Activated CD4-positive, alpha-beta T cell treated with anti-CD3 and anti-CD28 coated beads, Interleukin-2, amount 50 U/mL, for 16 hours (primary cell): ENCODE measurements at regions not wholly inside any gene's neighbourhood (a gene's known extent, or its start where the extent isn't known, plus 50 kb on each side); places are given as distances from the start of the nearest gene placed in this dataset.
"Not testable (repeated sequence)": the region's sequence is repeated elsewhere in the genome, so short reads cannot be mapped to it uniquely, and the experiment has no call there.

Experiments
- DNase-seq: peaks from one replicate; pipeline ENCODE4 v3.0.0-alpha.2; 2020

DNA sequence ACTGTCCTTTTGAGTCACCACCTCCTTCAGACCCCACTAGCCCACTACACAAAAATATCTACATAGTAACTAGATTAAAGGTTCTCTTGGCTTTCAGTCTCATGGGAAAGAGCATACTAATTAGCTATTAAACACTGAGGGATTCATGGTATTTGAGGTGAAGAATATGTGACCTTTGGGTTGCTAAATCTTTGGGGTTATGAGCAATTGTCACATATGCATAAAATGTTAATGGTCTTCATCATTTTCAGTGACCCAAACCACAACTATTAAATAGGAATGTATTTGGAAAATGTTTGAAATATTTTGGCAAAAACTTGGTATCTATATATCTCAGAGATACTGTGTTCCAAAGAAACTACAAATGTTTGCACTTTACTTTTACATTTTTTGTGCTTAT is 365.1 kb downstream of the MAGEB5 start:
- no peak for DNase-seq

DNA sequence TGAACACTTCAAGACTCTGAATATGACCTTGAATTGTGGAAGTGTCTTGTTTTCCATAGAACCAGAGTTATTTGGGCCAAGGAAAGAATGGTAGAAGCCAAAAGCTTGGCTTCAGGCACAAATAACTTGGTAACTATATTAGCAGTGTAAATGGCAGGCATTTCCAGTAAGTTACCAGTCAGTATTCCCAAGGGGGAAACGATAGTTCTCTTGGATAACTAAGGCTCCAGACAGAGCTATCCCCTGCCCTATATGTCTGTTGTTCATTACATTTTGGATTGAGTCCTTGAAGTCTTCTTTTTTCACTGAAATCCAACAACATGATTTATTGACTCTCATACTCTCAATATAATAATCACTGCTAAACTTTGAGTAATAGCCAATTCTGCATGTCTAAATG is 364.1 kb downstream of the MAGEB5 start:
- no peak for DNase-seq

DNA sequence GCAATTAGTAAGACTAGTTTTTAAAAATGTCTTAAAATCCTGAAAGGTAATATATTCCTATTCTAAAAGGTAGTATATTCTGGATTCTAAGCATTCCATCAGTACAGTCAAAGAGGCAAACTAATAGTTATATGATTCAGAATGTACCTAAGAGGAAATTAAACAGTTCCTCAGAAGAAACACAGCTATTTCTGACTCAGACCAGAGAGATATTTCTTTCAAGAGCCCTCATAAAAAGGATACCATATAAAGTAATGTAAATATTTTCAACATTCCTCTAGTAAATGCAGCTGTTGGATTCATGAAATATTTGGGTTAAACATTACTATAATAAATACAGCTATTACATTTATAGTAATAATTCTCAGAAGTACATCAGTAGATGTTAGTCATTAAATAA is 358.3 kb downstream of the MAGEB5 start:
- DNase-seq: no peak

DNA sequence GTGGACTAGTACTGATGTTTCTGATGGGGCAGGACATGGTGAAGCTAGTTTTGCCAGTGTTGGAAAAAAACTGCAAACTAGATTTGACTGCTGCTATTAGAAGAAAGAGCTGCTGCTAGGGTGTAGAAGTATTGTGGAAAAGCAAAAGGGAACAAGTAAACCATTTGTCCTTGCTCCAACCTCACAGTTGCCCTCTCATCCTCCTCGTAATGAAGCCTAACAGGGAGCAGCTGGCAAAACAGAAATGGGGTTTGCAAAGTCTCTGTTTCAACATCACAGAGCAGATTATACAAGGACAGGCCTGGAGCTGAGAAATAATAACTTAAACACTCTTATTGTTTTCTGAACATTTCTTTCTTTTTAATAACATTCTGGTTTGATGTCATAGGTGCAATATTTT is 346.2 kb downstream of the MAGEB5 start:
- no peak for DNase-seq

DNA sequence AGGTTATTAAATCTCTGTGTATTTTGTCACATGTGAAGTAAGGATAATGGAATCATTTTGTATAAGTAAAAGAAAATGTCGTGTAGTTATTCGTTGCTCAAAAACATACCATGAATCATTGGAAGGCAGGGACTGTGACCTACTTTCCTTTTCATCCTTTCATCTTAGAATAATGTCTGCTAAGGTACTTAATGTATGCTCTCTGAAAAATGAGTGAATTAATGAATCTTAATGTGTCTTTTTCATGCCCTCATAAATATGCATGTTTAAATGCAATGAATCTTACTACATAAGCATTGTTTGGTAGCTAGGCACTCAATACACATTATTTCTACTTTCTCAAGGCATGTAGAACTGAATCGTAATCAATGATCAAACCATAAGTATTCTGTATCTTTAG is 343.9 kb downstream of the MAGEB5 start:
- no peak for DNase-seq

DNA sequence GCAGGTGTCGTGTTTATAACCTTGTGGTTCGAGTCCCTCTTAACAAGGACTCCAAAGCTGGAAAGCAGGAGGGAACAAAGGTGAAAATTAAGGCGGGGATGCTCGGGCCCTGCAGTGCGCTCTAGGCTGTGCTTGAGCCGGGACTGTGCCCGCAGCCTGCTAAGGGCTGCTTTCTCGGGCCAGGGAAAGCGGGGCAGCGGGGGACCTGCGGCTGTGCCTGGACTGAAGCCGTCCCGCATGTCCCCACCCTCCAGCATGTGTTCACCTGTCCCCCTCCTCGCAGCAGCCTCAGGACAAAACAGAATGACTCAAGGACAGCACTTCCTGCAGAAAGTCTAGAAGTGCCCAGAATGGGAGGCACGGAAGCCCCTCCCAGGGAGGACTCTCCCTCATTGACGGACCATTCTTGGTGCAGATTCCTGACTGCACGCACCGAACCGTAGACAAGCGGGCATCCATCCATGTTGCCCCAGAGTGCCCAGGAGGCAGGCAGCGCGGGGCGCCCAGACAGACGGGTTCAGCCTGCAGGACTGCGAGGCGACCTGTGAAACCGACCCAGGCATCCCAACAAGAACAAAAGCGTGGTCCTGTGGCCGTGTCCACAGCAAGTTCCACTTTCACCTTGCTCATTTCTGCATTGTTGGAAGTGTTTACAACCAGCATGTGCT is 342.9 kb downstream of the MAGEB5 start:
- no peak for DNase-seq

DNA sequence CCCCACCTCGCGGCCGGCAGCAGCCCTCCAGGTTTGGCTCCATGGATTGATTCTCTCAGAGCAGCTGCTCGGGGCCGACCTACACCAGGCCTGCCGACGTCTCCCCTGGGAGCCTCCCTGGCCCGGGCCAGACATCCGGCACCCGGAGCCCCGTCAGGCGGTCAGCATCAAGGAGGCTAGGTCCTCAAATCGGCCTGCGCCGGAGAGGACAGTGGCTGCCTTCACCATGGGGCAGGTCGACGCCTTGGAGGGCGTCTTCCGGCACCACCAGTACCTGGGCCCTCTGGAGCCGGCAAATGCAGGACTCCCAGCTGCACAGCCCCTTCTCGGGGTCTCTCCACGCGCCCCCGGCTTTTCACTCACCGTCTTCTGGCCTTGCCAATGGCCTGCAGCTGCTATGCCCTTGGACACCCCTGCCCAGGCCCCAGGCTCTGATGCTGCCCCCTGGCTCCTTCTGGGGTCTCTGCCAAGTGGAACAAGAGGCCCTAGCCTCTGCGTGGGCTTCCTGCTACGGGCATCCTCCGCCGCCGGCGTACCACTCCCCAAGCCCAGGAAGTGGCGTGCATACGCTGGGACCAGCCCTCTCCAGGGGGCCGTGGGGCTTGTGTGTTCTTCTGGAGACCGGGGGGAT is 341.8 kb downstream of the MAGEB5 start:
- DNase-seq: no peak

DNA sequence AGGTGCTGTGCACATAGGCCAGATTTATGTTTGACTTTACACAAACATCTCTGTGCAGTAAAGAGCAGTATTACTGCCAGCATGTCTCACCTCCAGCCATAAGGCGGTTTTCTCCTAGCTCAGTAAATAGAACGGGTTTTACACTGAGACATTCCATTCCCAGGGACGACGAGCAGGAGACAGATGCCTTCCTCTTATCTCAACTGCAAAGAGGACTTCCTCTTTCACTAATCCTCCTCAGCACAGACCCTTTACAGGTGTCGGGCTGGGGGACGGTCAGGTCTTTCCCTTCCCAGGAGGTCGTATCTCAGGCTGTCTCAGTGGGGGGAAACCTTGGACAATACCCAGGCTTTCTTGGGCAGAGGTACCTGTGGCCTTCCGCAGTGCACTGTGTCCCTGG is 309.8 kb downstream of the MAGEB5 start:
- not testable (repeated sequence) for DNase-seq

DNA sequence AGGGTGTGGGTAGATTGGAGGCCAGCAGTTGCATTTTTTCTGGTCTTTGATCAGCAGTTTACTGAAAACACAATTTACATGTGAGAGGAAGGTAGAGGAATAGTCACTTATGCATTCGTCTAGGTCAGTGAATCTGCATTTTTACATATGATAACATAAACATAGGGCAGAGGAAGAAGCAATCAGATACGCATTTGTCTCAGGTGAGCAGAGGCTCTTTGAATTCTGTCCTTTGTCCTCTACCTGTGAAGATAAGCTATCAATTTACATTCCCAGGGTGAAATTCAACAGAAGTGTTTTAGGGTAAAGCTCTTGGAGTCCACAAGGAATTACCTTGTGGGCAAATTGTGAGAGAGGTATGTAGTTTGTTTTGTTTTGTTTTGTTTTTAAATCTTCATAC is 306.5 kb downstream of the MAGEB5 start:
- no peak for DNase-seq

DNA sequence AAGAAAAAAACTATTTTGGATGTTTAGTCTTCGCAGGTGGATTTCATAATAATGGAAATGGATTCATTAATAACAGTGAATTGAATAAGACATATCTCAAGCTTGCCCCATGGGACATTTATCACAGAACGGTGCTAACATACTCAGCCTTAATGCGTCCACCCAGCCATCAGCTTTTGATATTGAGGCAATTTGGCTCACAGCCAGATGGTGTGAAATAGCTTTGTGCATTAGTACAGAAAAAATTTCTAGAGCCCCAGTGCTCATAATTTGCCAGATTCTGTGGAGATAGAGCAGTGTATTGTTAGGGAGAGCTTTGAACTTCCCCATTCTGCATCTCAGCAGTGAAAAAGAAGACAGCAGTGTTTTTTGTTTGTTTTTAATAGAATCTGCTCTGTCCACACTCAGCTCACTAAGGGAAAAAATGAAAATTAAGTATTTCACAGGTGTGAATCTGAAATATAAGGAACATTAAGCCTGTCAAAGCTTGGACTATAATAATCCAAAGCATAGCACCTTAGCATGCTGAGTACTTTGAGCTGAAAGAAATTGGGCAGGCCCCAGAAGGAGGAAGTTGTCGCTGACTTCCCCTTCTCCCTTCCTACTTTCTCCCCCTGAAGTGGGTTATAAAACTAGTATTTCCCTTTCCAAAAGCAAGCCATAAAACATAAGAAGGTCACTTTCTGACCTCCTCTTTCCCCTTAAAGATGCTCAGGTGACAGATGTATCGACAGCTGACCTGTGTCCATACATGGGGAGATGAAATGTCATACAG is 295.8 kb downstream of the MAGEB5 start:
- DNase-seq: no peak

DNA sequence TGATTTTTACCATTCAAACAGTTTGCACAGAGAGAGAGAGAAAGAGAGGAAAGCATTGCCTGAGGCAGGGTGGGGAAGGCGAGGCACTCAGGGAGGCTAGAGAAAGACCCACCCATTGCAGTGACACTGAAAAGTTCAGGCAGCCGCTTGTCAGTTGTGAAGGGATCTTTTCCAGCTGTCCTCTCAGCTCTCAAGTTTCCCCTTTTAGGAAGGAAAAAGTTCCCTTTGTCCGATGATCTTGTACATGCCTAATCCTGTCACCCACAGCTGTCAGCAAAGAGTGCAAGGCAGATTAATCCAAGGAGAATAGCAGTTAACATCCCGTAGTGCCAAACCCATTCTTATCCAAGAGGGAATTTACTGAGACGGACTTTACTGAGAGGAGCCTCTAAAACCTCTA is 255.0 kb downstream of the MAGEB5 start:
- DNase-seq: no peak

DNA sequence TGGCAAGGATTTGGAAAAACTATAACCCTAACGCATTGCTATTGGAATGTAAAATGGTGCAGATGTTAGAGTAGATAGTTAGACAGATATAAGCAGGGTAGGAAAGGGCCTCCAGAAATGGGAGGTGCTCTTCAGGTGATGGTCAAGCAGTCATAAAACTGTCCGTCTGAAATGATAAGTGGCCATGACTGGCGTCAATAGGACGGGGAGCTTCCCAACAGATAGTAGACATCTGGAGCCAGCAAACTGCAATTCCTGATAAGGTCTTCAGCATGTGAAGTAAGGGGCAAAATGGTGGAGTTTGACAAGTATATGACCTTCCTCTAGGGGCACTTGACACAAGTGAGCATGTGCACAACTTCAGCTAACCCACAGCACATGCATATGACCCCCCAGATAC is 250.4 kb downstream of the MAGEB5 start:
- DNase-seq: no peak

DNA sequence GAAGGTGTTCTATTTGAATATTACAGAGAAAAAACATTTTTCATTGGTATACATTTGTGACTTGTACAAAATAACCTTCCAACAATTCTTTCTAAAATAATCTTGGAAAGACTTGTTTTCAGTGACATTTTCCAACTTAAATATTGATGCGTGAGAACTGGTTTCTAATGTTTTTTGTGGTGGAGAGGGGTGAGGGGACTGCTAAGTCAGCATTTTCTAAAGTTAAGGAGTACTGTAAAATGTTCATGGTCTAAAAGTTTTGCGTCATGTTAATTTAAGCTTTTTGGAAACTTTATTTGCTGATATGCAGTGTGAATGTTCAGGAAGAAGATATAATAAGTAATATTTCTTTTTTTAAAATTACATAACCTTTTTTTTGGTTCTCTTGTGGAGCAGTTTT is 229.3 kb downstream of the MAGEB5 start:
- no peak for DNase-seq

DNA sequence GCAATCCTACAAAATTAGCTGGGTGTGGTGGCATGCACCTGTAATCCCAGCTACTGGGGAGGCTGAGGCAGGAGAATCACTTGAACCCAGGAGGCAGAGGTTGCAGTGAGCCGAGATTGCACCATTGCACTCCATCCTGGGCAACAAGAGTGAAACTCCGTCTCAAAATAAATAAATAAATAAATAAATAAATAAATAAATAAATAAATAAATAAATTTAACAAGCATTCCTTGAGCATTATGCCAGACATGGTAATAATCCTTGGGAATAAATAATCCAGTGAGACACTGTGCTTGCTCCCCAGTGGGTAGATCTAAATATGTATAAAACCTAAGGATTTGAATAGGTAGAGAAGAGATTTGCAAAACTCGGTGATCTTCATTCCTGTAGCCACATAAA is 228.4 kb downstream of the MAGEB5 start:
- DNase-seq: not testable (repeated sequence)

DNA sequence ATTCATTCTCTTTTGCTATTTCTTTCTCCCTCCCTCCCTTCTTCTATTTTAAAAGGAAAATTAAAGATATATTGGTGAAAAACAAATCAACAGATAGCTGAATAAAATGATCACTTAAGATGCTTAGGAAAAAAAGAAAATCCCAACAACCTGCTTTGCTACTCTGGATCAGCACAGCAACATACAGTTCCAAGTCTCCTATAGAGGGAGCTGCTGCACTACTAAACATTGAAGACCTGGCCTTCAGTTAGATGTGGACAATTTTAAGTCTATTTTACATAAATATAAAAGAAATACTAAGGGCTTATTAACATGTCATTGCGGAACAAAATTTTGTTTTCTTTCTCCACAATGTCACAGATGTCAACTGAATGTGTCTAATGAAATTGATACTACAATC is 226.4 kb downstream of the MAGEB5 start:
- DNase-seq: peak; percentile 5

DNA sequence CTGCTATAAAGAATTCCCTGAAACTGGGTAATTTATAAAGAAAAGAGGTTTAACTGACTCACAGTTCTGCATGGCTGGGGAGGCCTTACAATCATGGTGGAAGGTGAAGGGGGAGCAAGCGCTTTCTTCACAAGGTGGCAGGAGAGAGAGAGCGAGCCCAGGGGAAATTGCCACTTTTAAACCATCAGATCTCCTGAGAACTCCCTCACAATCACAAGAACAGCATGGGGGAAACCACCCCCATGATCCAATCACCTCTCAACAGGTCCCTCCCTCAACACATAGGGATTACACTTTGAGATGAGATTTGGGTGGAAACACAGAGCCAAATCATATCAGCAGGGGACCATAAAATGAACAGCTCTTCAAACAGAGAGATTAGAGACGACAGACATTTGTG is 198.6 kb downstream of the MAGEB5 start:
- no peak for DNase-seq

DNA sequence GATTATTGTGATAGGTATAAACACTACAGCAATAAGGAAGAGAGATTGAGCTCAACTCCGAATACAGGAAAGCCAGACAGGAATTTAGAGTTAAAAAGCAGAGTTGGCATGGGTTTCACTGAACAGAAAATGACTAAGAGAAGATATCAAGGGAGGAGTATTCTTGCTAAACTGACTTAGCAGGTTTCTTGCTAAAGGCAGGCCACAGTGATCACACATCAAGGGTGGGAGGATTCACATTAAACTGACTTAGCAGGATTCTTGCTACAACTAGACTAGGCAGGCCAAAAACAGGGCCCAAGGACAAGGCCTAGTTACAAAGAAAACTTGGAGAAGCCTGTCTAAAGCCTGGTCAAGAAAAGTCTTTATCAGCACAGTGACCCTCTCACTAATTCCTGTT is 195.1 kb downstream of the MAGEB5 start:
- no peak for DNase-seq

DNA sequence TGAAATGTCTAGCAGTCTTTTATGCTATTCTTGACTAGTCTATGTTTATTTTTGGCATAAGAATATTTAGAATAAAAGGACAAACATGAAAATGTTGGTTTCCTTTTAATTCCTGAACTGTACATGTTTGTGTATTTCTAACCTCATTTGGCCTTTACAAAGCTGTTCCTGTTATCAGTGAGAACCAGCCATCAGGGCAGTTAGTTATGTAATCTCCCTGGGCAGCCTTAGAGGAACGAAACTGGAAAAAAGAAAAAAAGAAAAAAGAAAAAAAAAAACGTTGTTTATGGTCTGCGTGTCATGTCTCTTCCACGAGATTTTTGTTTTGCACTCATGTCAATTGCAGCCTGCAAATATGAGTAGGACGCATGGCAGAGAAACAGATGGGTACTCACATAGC is 193.7 kb downstream of the MAGEB5 start:
- no peak for DNase-seq

DNA sequence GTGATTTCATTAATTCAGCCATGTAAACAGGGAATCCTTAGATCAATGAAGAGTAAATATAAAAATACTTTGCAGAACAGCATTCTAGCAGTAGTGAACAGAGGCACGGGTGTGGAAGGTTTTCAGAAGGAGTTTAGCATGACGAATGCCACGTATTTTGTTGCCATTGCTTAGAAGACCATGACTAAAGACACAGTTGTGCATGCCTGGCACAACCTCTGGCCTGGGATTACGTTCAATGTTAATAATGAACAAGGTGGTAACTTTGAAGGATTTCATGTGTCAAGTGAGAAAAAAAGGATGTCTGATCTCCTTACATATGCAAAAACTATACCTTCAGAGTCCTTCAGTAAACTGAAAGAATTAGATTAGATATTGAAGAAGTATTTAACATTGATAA is 171.9 kb downstream of the MAGEB5 start:
- DNase-seq: no peak

DNA sequence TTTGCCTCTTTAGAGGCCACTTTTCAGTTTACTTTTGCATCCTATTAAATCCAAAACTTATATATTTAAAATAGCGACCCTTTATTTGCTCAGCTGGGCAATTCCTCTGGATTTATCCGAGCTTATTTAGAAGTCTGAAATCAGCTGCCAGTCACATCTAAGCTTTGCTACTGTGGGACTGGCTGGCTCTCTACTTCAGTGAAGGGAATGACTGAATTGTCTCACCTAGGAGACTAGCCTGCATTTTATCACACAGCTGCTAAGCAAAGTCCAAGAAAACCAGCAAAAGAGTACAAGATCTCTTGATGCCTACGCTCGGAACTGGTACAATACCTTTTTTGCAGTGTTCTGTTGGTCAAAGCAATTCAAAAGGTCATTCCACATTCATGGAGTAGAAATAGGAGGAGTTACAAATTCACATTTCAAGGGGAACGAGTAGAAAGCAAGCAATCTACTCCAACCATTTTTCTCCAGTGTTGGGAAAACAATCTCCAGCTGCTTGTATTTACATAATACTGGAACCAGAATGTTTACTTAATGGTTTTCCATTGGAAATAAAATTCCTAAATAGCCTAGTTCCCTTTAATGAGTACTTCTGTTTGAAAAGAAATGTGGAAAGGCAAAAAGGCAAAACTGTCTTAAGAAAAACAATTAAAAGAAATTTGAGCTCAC is 160.2 kb downstream of the MAGEB5 start:
- DNase-seq: no peak

DNA sequence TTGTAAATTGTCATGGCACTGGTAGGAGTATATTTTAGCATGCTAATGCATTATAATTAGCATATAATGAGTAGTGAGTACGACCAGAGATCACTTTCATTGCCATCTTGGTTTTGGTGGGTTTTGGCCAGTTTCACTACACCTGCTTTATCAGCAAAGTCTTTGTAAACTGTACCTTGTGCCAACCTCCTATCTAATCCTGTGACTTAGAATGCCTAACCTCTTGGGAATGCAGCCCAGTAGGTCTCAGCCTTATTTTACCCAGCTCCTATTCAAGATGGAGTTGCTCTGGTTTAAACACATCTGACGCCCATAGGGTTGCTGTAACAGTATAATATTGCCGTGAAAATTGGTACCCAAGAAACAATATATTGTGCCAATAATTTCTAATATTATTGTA is 159.4 kb downstream of the MAGEB5 start:
- no peak for DNase-seq

DNA sequence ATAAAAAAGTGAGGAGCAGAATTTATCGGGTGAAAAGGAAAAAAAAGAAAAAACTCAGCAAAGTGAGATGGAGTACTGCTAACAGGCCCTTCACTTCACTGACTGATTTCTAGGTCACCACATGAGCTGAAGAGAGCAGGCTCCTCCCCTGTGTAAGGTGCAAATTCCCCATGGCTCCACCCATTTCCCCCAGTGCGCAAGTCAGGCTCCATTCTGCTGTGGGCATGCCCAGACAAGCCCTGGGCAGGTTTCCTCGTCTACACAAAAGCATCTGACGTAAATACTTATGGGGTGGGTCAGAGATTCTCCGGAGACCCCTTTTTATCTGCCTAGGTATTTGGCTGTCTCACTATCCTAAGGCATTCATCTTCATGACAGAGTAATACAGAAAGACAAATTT is 157.9 kb downstream of the MAGEB5 start:
- no peak for DNase-seq

DNA sequence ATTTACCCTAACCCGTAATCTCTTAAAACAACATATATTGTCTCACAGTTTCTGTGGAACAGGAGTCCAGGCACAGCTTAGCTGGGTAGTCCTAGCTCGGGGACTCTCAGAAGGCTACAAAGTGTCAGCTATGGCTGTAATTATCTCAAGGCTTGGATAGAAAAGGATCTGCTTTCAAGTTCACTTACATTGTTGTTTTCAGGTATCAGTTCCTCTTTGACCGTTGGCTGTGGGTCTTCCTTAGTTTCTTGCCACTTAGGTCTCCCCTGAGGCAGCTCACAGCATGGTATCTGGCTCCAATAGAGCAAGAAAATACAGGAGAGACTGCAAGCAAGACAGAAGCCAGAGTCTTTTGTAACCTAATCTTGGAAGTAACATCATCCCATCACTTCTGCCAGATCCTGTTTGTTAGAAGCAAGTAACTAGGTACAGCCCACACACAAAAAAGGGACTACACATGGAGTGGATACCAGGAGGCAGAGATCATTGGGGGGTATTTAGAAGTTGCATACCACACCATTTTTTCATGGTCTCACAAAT is 137.0 kb downstream of the MAGEB5 start:
- no peak for DNase-seq

DNA sequence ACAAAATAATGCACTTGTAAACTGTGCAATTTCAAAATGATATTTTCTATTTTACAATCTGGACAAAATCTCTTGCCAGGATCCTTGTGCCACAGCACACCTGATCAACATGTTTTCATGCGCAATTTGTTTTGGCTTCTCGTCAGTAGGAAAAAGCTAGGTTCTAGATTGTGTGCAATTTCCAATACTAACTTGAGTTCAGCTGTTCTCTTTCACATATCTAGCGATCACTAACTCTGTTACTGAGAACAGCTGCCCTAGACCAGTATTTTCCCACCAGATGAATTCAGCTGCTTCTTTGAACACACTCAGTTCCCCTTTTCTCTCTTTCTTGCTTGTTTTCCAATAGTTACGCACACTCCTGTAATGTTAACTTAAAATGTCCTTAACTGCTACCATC is 131.2 kb downstream of the MAGEB5 start:
- DNase-seq: no peak
